Germinal center (tissue), 1 donor: ENCODE measurements at regions not wholly inside any gene's neighbourhood (a gene's known extent, or its start where the extent isn't known, plus 50 kb on each side); places are given as distances from the start of the nearest gene placed in this dataset.

Experiments used
- DNase-seq: peaks from one replicate; pipeline ENCODE4 v3.0.0; 2012; ENCODE audit warnings: mixed read lengths, low spot score

- no peak for DNase-seq
These were observed 535.0 kb downstream of the TBC1D22A start for GRCh38 chr22:47297261-47298016.

- DNase-seq, result no peak
These were observed 534.2 kb downstream of the TBC1D22A start for GRCh38 chr22:47296405-47297260.

GRCh38 chr22:47295982-47296381 is 533.5 kb downstream of the TBC1D22A start:
- no peak for DNase-seq

GRCh38 chr22:47295226-47295901 is 532.9 kb downstream of the TBC1D22A start:
- DNase-seq, result no peak

GRCh38 chr22:47294576-47294975 is 532.1 kb downstream of the TBC1D22A start:
- DNase-seq, result no peak

GRCh38 chr22:47294222-47294532 is 531.7 kb downstream of the TBC1D22A start:
- no peak for DNase-seq

- no peak for DNase-seq
These were observed 531.1 kb downstream of the TBC1D22A start for GRCh38 chr22:47293368-47294221.

GRCh38 chr22:47292546-47293320 is 530.3 kb downstream of the TBC1D22A start:
- no peak for DNase-seq

GRCh38 chr22:47291565-47292495 is 529.4 kb downstream of the TBC1D22A start:
- DNase-seq, result no peak

- DNase-seq, result no peak
These were observed 528.4 kb downstream of the TBC1D22A start for GRCh38 chr22:47290706-47291430.

- DNase-seq, result no peak
These were observed 527.0 kb downstream of the TBC1D22A start for GRCh38 chr22:47289336-47289985.

- DNase-seq, result no peak
These were observed 526.2 kb downstream of the TBC1D22A start for GRCh38 chr22:47288680-47289079.

GRCh38 chr22:47287516-47287915 is 525.1 kb downstream of the TBC1D22A start:
- DNase-seq, result no peak

- DNase-seq, result no peak
These were observed 524.1 kb downstream of the TBC1D22A start for GRCh38 chr22:47286590-47286989.

- DNase-seq, result no peak
These were observed 523.5 kb downstream of the TBC1D22A start for GRCh38 chr22:47285981-47286380.

GRCh38 chr22:47284822-47285221 is 522.4 kb downstream of the TBC1D22A start:
- no peak for DNase-seq

GRCh38 chr22:47284360-47284759 is 521.9 kb downstream of the TBC1D22A start:
- DNase-seq, result no peak

- no peak for DNase-seq
These were observed 521.3 kb downstream of the TBC1D22A start for GRCh38 chr22:47283616-47284270.
